Skeletal muscle cell (primary cell): ENCODE measurements at regions not wholly inside any gene's neighbourhood (a gene's known extent, or its start where the extent isn't known, plus 50 kb on each side); places are given as distances from the start of the nearest gene placed in this dataset.
"Not testable (repeated sequence)": the region's sequence is repeated elsewhere in the genome, so short reads cannot be mapped to it uniquely, and the experiment has no call there.

ENCODE experiments used
- DNase-seq: peaks from one replicate; pipeline ENCODE4 v3.0.0-alpha.2; 2010; ENCODE audit warnings: low read depth
- H3K4me3 ChIP-seq: 2 replicates; pipeline ENCODE4 v1.5.1; 2011; ENCODE audit warnings: low read depth, mild to moderate bottlenecking, control low read depth, low read length, moderate library complexity

GRCh38 chr5:28807195-28807729, 1768.9 kb upstream of the CDH9 start:
- DNase-seq: no peak
- H3K4me3 ChIP-seq: no peak overlapping the region

DNA sequence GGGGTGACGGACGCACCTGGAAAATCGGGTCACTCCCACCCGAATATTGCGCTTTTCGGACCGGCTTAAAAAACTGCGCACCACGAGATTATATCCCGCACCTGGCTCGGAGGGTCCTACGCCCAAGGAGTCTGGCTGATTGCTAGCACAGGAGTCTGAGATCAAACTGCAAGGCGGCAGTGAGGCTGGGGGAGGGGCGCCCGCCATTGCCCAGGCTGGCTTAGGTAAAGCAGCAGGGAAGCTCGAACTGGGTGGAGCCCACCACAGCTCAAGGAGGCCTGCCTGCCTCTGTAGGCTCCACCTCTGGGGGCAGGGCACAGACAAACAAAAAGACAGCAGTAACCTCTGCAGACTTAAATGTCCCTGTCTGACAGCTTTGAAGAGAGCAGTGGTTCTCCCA, 1760.6 kb upstream of the CDH9 start:
- not testable (repeated sequence) for DNase-seq, H3K4me3 ChIP-seq

DNA sequence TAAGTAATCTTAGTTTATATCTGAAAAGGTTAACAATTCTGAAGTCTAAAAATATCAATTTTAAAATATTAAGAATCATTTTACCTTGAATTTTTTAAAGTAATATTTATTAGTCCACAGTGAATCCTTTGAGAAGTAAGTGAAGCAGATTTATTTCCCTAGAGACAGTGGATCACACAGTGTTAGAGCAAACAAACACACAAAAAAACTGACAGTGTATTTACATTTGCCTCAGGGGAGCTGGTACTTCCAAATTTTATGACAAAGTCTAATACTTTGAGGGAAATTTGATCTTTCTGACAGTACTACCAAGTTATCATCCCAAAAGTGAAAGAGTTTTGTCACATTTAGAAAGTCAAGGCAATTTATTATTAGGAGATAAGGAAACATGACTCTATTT, 1750.6 kb upstream of the CDH9 start:
- no peak overlapping the region for H3K4me3 ChIP-seq
- DNase-seq: no peak

GRCh38 chr5:28780083-28780692, 1741.8 kb upstream of the CDH9 start:
- DNase-seq: no peak
- no peak overlapping the region for H3K4me3 ChIP-seq

DNA sequence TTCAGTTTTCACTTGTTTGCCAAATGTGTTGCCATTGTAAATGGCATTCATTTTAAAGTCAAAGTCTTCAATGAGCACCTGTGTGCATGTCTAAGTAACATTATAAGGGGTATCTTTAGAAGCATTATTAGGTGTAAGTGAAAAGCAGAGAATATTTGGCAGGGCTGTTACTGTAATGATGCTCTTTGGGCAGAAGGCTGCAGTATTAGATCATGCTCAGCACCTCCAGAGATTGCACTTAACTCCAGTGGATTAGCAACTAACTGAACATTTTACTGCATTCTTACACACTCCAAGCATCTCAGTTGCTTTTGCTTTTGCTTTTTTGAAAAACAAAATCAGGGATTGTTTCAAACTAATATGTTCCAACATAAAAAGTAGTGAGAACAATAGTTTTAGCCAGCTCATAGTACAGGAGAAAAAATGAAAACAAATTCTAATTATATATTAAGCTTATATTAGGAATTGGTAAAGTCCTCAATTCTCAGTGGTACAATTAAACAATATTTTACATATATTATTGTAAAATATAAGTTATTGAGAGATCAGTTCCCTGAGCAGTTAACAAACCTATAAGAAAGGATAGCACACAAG, 1740.9 kb upstream of the CDH9 start:
- no peak for DNase-seq
- H3K4me3 ChIP-seq: no peak overlapping the region

DNA sequence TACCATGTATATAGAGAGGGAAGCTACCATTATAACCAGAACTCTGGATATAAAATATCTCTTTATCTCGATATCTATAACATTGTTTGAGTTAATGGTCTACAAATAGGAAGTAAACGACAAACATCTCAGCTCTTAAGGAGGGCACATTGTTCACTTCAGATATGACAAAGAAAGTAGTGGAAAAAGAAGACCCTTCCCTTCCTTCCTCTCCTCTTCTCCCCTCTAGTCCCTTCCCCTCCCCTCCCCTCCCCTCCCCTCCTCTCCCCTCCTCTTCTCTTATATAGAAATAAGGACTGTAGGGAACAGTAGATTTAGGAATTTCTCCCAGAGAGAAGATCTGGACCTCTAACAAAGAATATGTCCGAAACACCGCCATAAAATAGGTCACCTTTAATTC, 1731.9 kb upstream of the CDH9 start:
- DNase-seq: no peak
- H3K4me3 ChIP-seq: no peak overlapping the region

DNA sequence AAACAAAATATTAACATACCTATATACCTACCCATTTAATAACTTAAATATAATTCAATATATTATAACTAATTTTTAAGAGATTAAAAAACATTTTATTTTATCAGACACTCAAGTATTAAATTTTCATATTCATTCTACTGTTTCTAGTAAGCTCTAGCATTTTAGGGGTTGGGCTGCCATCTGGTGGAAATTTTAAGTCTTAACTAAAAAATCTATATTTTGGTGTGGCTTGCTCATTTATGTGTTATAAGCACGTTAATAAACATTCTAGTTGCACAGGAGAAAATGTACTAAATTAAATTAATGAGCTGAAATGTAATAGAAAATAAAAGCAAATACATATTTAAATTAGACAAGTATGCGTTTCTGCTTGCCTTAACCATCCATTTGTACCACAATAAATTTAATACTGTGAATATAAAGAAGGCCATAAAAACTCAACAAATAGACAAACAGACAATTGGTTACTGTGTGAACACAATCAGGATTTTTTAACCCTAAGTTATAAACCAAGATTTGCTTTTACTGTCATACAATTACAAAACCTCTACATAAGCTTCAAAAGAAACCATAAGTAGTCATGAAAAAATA, 1728.3 kb upstream of the CDH9 start:
- DNase-seq: no peak
- no peak overlapping the region for H3K4me3 ChIP-seq

GRCh38 chr5:28751396-28751795, 1713.0 kb upstream of the CDH9 start:
- no peak for DNase-seq
- H3K4me3 ChIP-seq: no peak overlapping the region

DNA sequence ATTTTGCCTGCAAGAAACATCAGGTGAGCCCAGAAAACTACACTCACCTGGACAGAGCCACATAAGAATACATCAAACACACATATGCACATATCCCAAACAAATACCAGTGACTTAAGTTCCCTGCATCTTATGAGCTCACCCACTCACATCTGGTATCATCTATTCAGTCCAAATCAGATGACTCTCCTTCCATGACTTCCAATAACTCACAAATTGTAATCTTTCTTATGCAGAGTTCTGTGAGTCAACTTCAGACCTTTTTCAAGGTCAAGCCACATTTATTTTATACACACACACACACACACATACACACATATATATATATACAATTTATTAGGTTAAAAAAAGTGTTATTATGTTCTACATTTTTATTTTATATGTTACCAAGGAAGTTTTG, 1711.9 kb upstream of the CDH9 start:
- DNase-seq: peak; percentile 34

DNA sequence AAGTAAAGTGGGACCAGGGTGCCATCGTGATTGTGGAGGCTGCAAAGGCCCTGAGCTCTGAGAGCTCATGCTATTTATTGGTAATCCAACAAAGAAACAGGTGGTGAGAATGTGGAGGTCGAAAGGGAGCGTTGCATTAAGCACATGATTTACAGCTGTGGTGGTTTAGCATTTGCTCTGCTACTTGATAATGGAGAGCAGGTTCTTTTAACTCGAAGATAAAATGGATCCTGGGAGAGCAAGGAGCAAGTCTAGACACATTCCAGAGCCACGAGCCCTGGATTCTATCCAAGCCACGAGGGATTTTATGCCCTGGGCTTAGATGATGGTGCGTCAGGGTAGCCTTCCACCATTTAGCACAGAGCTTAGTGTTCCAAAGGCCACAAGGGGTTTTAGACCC, 1710.1 kb upstream of the CDH9 start:
- no peak overlapping the region for H3K4me3 ChIP-seq
- no peak for DNase-seq

More for the DNA sequence above, 1711.9 kb upstream of the CDH9 start:
- H3K4me3 ChIP-seq: no peak overlapping the region

DNA sequence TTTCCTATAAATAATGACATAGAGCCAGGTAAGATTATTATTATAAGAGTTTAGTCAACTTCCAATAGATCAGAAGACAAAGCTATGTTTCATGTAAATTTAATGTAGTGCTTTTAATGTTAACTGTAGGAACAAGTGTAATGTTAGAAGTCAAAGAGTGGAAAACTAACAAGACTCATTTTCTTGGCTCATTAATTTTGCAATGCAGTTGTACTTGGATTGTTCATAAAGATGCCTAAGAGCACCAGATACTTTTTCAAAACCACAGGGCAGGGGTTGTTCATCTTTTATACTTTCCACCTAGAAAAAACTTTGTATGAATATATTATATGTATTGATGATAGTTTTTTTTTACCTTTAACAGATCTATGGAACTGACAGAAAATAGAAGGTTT, 1705.3 kb upstream of the CDH9 start:
- no peak for DNase-seq
- H3K4me3 ChIP-seq: no peak overlapping the region

GRCh38 chr5:28743025-28743715, 1704.8 kb upstream of the CDH9 start:
- no peak for DNase-seq
- H3K4me3 ChIP-seq: no peak overlapping the region

GRCh38 chr5:28737682-28738081, 1699.3 kb upstream of the CDH9 start:
- no peak overlapping the region for H3K4me3 ChIP-seq
- no peak for DNase-seq

DNA sequence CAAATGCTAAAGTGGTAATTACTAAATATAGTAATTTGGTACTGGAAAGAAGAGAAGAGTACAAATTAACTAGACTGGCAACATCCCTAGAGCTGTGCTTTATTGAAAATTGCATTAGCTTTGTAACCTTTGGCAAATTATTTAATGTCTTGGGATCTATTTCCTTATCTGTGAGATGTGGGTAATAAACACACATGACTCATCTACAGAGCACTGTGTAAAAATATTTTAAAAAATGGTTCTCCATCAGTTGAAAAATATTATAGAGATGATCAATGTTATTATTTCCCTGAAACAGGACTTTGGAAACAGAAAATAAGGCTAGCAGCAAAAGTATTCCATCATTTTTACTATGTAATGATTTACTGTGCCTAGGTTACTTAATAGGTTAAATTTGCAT, 1698.8 kb upstream of the CDH9 start:
- no peak overlapping the region for H3K4me3 ChIP-seq
- DNase-seq: no peak

DNA sequence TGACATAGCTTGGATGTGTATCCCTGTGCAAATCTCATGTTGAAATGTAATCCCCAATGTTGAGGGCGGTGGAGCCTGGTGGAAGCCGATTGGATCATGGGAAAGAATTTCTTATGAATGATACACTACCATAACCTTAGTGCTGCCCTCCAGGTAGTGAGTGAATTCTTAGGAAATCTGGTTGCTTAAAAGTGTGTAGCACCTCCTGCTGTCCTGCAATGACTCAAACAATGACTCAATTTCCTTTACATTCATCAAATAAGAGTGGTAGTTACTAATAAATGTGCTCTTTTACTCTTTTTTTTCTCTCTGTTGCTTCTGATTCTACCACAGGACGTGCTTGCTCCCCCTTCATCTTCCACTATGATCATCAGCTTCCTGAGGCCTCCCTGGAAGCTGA, 1696.0 kb upstream of the CDH9 start:
- DNase-seq: no peak
- H3K4me3 ChIP-seq: no peak overlapping the region

GRCh38 chr5:28729067-28729466, 1690.7 kb upstream of the CDH9 start:
- H3K4me3 ChIP-seq: no peak overlapping the region

DNA sequence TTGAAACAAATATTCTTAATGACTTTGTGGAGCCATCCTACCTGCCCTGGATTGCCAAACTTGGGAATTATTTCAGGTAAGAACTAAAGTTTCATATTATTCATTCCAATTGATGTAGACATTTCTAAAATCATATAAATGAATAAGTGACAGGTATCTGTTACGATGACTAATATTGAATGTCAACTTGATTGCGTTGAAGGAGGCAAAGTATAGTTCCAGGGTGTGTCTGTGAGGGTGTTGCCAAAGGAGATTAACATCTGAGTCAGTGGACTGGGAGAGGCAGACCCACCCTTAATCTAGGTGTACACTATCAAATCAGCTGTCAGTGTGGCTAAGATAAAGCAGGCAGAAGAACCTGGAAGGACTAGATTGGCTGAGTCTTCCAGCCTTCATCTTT, 1688.4 kb upstream of the CDH9 start:
- no peak overlapping the region for H3K4me3 ChIP-seq
- no peak for DNase-seq

More at GRCh38 chr5:28729067-28729466, 1690.7 kb upstream of the CDH9 start:
- no peak for DNase-seq

- H3K4me3 ChIP-seq: no peak overlapping the region
These were observed 1686.6 kb upstream of the CDH9 start for GRCh38 chr5:28725001-28725400.

GRCh38 chr5:28714907-28715698, 1676.7 kb upstream of the CDH9 start:
- no peak for DNase-seq
- H3K4me3 ChIP-seq: no peak overlapping the region

More at GRCh38 chr5:28725001-28725400, 1686.6 kb upstream of the CDH9 start:
- DNase-seq: no peak

DNA sequence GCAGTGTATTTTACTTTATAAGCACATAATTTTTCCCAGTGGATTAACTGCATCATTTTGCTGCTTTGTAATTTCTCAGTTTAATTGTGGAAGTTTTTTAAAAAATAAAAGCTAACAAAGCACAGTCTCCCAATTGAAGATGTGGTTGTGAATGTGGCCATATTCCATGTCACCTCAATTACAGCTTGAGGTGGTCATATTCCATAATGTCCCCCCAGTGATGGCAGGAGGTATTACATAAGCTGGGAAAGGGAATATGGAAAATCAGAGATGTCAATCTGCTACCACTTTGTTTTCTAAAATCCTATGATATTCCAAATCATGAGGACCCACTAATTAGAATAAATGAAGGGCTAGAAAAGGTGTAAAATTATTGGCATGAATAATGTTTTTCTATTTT, 1672.0 kb upstream of the CDH9 start:
- no peak for DNase-seq
- H3K4me3 ChIP-seq: no peak overlapping the region
